RWPE2 (cell line): ENCODE measurements at regions not wholly inside any gene's neighbourhood (a gene's known extent, or its start where the extent isn't known, plus 50 kb on each side); places are given as distances from the start of the nearest gene placed in this dataset.

ENCODE experiments used
- ATAC-seq: fragments of 200-7000 bp; cut with Tn5 transposase; 3 replicates; pipeline ENCODE4 v1.9.1; 2021; ENCODE audit warnings: low read depth
- DNase-seq: peaks from one replicate; pipeline ENCODE4 v3.0.0-alpha.2; 2020; ENCODE audit warnings: low spot score
- H3K27ac ChIP-seq: fragments of 450-650 bp; 2 replicates; pipeline ENCODE4 v1.5.1; 2017; ENCODE audit warnings: mild to moderate bottlenecking; ENCODE audit not compliant: poor library complexity, severe bottlenecking
- H3K27me3 ChIP-seq: fragments of 250-450 bp; sonication (Bioruptor Pico); 2 replicates; pipeline ENCODE4 v1.5.1; 2021; ENCODE audit warnings: mild to moderate bottlenecking, moderate library complexity; ENCODE audit not compliant: insufficient read depth, poor library complexity, severe bottlenecking
- H3K36me3 ChIP-seq: fragments of 250-450 bp; sonication (Bioruptor Pico); 2 replicates; pipeline ENCODE4 v1.5.1; 2020; ENCODE audit warnings: low read depth, mild to moderate bottlenecking, moderate library complexity
- H3K4me1 ChIP-seq: fragments of 250-450 bp; sonication (Bioruptor Pico); 2 replicates; pipeline ENCODE4 v1.5.1; 2021; ENCODE audit warnings: mild to moderate bottlenecking, moderate library complexity; ENCODE audit not compliant: insufficient read depth, poor library complexity, severe bottlenecking
- H3K4me3 ChIP-seq: fragments of 250-450 bp; sonication (Bioruptor Pico); 2 replicates; pipeline ENCODE4 v1.5.1; 2021; ENCODE audit warnings: mild to moderate bottlenecking, moderate library complexity; ENCODE audit not compliant: severe bottlenecking
- H3K9me3 ChIP-seq: fragments of 250-450 bp; sonication (Bioruptor Pico); 2 replicates; pipeline ENCODE4 v1.5.1; 2021; ENCODE audit warnings: mild to moderate bottlenecking, moderate library complexity; ENCODE audit not compliant: severe bottlenecking
- TF ChIP-seq, protein P1 (sequence below): fragments of 450-650 bp; IDR thresholded peaks from one replicate; pipeline ENCODE4 v1.5.1; 2017; ENCODE audit warnings: mild to moderate bottlenecking, moderate library complexity; ENCODE audit not compliant: poor library complexity, severe bottlenecking

DNA sequence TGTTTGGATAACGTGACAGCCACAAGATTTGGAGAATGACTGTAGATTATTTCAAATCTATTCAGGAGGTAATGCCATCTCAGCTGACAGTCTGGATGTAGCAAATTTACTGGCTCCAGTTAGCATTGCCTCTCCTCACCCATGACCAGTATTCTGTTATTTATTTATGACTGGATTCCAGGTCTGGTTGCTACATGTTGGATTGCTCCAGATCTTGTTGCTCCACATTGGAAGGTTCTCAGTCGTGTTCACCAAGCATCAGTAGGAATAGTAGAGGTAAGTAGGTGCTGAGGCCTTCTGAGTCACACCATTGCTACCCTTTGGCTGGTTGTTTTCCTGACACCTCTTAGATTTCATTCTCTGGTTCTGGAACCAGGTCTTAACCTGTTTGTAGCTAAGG, 69.5 kb upstream of the ELOVL5 start:
- TF ChIP-seq, protein P1, sequence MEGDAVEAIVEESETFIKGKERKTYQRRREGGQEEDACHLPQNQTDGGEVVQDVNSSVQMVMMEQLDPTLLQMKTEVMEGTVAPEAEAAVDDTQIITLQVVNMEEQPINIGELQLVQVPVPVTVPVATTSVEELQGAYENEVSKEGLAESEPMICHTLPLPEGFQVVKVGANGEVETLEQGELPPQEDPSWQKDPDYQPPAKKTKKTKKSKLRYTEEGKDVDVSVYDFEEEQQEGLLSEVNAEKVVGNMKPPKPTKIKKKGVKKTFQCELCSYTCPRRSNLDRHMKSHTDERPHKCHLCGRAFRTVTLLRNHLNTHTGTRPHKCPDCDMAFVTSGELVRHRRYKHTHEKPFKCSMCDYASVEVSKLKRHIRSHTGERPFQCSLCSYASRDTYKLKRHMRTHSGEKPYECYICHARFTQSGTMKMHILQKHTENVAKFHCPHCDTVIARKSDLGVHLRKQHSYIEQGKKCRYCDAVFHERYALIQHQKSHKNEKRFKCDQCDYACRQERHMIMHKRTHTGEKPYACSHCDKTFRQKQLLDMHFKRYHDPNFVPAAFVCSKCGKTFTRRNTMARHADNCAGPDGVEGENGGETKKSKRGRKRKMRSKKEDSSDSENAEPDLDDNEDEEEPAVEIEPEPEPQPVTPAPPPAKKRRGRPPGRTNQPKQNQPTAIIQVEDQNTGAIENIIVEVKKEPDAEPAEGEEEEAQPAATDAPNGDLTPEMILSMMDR, result no peak
- Histone ChIP-seq H3K4me1 (no peaks in the 10 kb centered on the region), H3K9me3 (no peaks in the 10 kb centered on the region), H3K4me3 (no peak overlapping the region), H3K27me3 (no peaks in the 10 kb centered on the region), H3K36me3 (no peaks in the 10 kb centered on the region), H3K27ac (no peak overlapping the region)
- DNase-seq (no peak), ATAC-seq (peak; percentile 21; the same call in 1 of the 3 replicates)

DNA sequence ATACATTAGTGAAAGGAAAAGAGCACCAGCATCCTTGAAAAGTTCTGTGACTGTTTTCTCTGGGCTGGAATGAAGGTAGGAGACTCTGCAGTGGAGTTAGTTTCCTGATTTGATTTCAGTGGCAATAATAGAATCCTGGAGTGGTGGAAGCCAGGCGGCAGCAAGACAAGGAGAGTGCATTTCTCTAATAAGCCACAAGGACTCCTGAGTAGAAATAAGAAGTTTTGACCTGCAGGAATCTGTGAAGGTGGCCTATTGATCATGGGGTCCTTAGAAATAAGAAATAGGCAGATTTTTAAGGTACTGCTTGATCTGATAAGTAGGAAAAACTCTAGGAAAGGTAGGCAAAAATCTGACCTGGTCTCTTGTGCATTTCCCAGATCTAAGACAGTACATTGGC, 68.4 kb upstream of the ELOVL5 start:
- no peak for ATAC-seq
- no peaks in the 10 kb centered on the region for H3K27me3 ChIP-seq
- TF ChIP-seq, protein P1, result no peak

DNA sequence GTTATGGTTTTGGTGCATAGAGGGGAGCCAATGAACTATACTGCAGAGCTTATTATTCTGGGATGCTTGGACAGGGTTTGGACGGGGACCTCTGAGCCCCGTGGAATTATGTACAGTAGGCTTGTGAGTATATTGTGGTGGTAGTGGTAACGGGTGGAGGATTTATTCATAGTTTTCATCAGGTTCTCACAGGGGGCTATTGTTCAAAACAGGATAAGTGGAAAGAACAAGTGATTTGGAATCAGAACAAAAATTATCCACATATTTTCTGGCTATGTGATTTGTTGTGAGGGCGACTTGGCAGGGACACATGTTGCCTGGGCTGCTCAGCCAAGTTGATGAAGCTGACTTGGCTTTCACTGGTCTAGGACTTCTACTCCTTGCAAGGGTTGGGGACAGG, 64.6 kb upstream of the ELOVL5 start:
- Histone ChIP-seq H3K27me3 (no peaks in the 10 kb centered on the region), H3K36me3 (no peaks in the 10 kb centered on the region), H3K4me3 (no peak overlapping the region), H3K9me3 (no peaks in the 10 kb centered on the region), H3K4me1 (no peaks in the 10 kb centered on the region), H3K27ac (no peak overlapping the region)
- no peak for DNase-seq
- TF ChIP-seq, protein P1, result no peak
- no peak for ATAC-seq

More for the DNA sequence above, 68.4 kb upstream of the ELOVL5 start:
- Histone ChIP-seq H3K36me3 (no peaks in the 10 kb centered on the region), H3K4me3 (no peak overlapping the region), H3K4me1 (no peaks in the 10 kb centered on the region), H3K9me3 (no peaks in the 10 kb centered on the region), H3K27ac (no peak overlapping the region)
- no peak for DNase-seq

DNA sequence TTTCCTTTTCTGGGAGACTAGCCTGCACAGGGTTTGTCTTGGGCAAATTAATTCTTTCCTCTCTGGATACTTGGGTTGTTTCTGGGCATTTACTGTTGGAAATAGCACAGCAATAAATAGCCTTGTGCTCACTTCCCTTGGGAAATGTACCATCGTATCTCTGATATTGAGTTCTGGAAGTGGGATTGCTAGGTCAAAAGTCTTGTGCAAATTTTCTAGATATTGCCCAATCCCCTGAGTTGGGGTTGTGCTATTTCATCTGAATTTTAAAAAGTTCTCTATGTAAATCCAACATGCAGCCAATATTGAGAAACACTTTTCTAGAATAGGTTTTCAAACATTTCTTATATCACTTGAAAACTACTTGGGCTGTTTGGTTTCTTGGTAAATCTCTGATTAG, 64.0 kb upstream of the ELOVL5 start:
- no peak for ATAC-seq
- no peaks in the 10 kb centered on the region for H3K9me3 ChIP-seq
- no peak overlapping the region for H3K27ac ChIP-seq
- H3K27me3 ChIP-seq, result no peaks in the 10 kb centered on the region
- no peak for DNase-seq
- no peak overlapping the region for H3K4me3 ChIP-seq
- H3K36me3 ChIP-seq, result no peaks in the 10 kb centered on the region
- H3K4me1 ChIP-seq, result no peaks in the 10 kb centered on the region
- TF ChIP-seq, protein P1, result no peak

DNA sequence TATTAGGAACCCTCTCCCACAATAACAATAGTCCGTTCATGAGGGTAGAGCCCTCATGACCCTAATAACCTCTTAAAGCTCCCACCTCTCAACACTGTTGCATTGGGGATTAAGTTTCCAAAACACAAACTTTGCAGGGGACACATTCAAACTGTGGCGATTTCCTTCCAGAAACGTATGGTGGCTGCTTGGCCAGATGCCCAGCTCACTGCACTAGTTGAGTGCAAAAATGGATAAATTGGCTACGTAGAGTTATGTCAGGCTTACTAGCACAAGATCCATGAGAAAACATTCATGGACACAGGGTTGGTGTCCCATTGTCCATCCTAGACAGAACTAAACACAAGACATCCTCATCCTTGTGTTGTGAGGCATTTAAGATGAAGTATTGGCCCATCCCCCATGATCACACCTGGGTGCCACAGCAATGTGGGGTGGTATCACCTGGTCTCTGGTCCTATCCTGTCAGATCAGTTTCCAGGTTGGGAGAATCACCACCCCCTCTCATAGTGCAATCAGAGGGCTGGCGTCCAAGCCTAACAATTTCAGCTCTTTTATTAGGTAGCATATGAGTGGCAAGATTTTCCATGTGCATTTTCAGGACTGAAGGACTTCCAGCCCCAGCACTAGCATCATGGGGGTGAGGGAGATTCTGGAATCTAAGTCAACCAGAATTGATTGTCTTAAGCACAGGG, 63.4 kb upstream of the ELOVL5 start:
- no peak for ATAC-seq

More for the DNA sequence above, 63.4 kb upstream of the ELOVL5 start:
- no peaks in the 10 kb centered on the region for H3K4me1 ChIP-seq
- H3K36me3 ChIP-seq, result no peaks in the 10 kb centered on the region
- no peak overlapping the region for H3K27ac ChIP-seq
- H3K4me3 ChIP-seq, result no peak overlapping the region
- no peaks in the 10 kb centered on the region for H3K9me3 ChIP-seq
- no peak for DNase-seq
- H3K27me3 ChIP-seq, result no peaks in the 10 kb centered on the region
- TF ChIP-seq, protein P1, result no peak
